ENCODE measurements at regions not wholly inside any gene's neighbourhood (a gene's known extent, or its start where the extent isn't known, plus 50 kb on each side); places are given as distances from the start of the nearest gene placed in this dataset.

DNA sequence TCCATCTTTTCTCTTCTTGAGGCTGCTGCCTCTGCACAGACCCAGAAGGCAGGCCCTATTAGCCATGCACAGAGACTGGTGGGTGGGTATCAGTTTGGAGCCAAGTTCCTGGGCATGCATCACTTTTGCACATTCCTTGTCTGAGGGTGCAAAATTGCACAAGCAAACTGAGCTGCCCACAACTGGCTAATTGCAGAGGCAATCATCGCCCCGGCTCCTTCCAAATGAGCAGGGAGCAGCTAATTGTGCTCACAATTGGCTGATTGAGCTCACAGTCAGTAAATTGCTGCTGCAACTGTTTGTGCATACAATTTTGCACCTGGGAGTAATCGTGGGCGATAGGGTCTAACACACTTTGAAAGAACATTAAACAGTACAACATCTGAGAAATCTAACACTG, 511.4 kb downstream of the DHX35 start:
- no peaks in the 10 kb centered on the region for H3K79me1 ChIP-seq (ENCODE audit: low read depth, low read length)
- no peak overlapping the region for H2BK120ac ChIP-seq (replicated peaks; ENCODE audit: low read depth, low read length)
- H2BK20ac ChIP-seq (ENCODE audit: low read length): no peak overlapping the region
- no peak overlapping the region for H2AK5ac ChIP-seq (ENCODE audit: low read depth, low read length)
- no peak overlapping the region for H4K5ac ChIP-seq (ENCODE audit: insufficient read length, low read depth, low read length)
- no peak overlapping the region for H3K23ac ChIP-seq (ENCODE audit: insufficient read length)
- H3K79me2 ChIP-seq (ENCODE audit: control insufficient read depth in 1 of 2, insufficient read depth in 2 of 2, low read length in 2 of 2): no peaks in the 10 kb centered on the region
- H3K14ac ChIP-seq (ENCODE audit: insufficient read length): no peak overlapping the region
- no peak overlapping the region for H2BK15ac ChIP-seq (ENCODE audit: low read length)
- ChIA-PET POLR2A (ENCODE audit: partially characterized antibody) (no interaction called here), CTCF (ENCODE audit: partially characterized antibody) (interaction anchor here (0.8 to 1.2 kb wide), 3 partner anchors 74 to 204 kb away, joined by 3 to 4 read pairs (median 3); no protein-coding TSS in a partner anchor)
- H3K4ac ChIP-seq (replicated peaks; ENCODE audit: insufficient read length, low read depth, low read length): no peak overlapping the region
- H3K9ac ChIP-seq (replicated peaks in 1 of 4; ENCODE audit: extremely low read depth in 1 of 4, low read depth in 3 of 4, low read length in 3 of 4): no peak overlapping the region
- H3K18ac ChIP-seq (ENCODE audit: extremely low read depth, low read length): no peak overlapping the region
- H2BK12ac ChIP-seq (ENCODE audit: low read depth, low read length): no peak overlapping the region
- DNase-seq (ENCODE audit: low read depth in 1 of 2, low spot score in 2 of 2) (no peak), FAIRE-seq (no peak)
- H4K8ac ChIP-seq (ENCODE audit: extremely low read depth, insufficient read depth, low read length): no peak overlapping the region
- H2AFZ ChIP-seq (ENCODE audit: low read length): no peak overlapping the region
- peaks cover 0 to 4% of the 10 kb centered on the region in 2 experiments; a peak in 1 of 4 replicates for H3K9me3 ChIP-seq (ENCODE audit: insufficient read depth in 2 of 2, low read depth in 1 of 2, low read length in 1 of 2)
- no peaks in the 10 kb centered on the region for H3K36me3 ChIP-seq (ENCODE audit: control insufficient read depth in 2 of 4, insufficient read depth in 4 of 4, low read length in 3 of 4)
- H3K27ac ChIP-seq (ENCODE audit: low read depth, low read length): no peak overlapping the region
- no peak overlapping the region for H3K4me2 ChIP-seq (ENCODE audit: insufficient read depth in 1 of 2, low read depth in 2 of 2, low read length in 2 of 2)
- no peaks in the 10 kb centered on the region for H3K23me2 ChIP-seq (ENCODE audit: low read depth, low read length)
- H3K4me3 ChIP-seq (ENCODE audit: extremely low read depth in 1 of 4, insufficient read depth in 2 of 4, low read depth in 3 of 4, low read length in 4 of 4): no peak overlapping the region
- H3K27me3 ChIP-seq (replicated peaks in 1 of 4; ENCODE audit: control insufficient read depth in 3 of 4, extremely low read depth in 1 of 4, insufficient read depth in 3 of 4, low read length in 3 of 4): no peaks in the 10 kb centered on the region
- H3K56ac ChIP-seq (replicated peaks; ENCODE audit: insufficient read length, low read depth, low read length): no peak overlapping the region
- no peaks in the 10 kb centered on the region for H4K20me1 ChIP-seq (replicated peaks in 1 of 2; ENCODE audit: control insufficient read depth in 1 of 2, insufficient read depth in 2 of 2, low read length in 2 of 2)
- no peak overlapping the region for H4K91ac ChIP-seq (replicated peaks; ENCODE audit: insufficient read length, low read length)
- H2BK5ac ChIP-seq (ENCODE audit: low read depth, low read length): no peak overlapping the region
- no peak for TF ChIP-seq BRCA1 (IDR thresholded peaks at IDR 0.05; ENCODE audit: low read depth, low read length)
- no peak for TF ChIP-seq POLR2A (IDR thresholded peaks at IDR 0.05; ENCODE audit: control extremely low read depth in 1 of 2, low read depth in 2 of 2, low read length in 2 of 2)
- no peak for TF ChIP-seq TBP (IDR thresholded peaks at IDR 0.05; ENCODE audit: low read depth, low read length)
- TF ChIP-seq YY1 (IDR thresholded peaks at IDR 0.05; ENCODE audit: low read depth, low read length): no peak
- TF ChIP-seq NANOG (IDR thresholded peaks at IDR 0.05; ENCODE audit: insufficient read depth, low read depth, low read length, poor library complexity, severe bottlenecking): no peak
- TF ChIP-seq SP4 (IDR thresholded peaks at IDR 0.05; ENCODE audit: low read length): no peak
- TF ChIP-seq, protein P1, sequence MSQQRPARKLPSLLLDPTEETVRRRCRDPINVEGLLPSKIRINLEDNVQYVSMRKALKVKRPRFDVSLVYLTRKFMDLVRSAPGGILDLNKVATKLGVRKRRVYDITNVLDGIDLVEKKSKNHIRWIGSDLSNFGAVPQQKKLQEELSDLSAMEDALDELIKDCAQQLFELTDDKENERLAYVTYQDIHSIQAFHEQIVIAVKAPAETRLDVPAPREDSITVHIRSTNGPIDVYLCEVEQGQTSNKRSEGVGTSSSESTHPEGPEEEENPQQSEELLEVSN (IDR thresholded peaks at IDR 0.05): no peak
- TF ChIP-seq CBX8 (IDR thresholded peaks at IDR 0.05; ENCODE audit: borderline replicate concordance, low read depth, low read length): no peak
- TF ChIP-seq POLR2AphosphoS5 (IDR thresholded peaks at IDR 0.05; ENCODE audit: low read depth, low read length): no peak
- TF ChIP-seq CREB1 (IDR thresholded peaks at IDR 0.05): no peak
- TF ChIP-seq KDM4A (IDR thresholded peaks at IDR 0.05; ENCODE audit: low read depth, low read length, severe bottlenecking): no peak
- no peak for TF ChIP-seq BCL11A (IDR thresholded peaks at IDR 0.05; ENCODE audit: low read depth in 2 of 2, low read length in 2 of 2)
- TF ChIP-seq, protein P2, sequence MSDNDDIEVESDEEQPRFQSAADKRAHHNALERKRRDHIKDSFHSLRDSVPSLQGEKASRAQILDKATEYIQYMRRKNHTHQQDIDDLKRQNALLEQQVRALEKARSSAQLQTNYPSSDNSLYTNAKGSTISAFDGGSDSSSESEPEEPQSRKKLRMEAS (IDR thresholded peaks at IDR 0.05): no peak
- TF ChIP-seq, protein P3, sequence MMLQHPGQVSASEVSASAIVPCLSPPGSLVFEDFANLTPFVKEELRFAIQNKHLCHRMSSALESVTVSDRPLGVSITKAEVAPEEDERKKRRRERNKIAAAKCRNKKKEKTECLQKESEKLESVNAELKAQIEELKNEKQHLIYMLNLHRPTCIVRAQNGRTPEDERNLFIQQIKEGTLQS (IDR thresholded peaks at IDR 0.05; ENCODE audit: insufficient read depth, low read depth, low read length): no peak
- no peak for TF ChIP-seq EZH2 (IDR thresholded peaks at IDR 0.05; ENCODE audit: low read depth, low read length, severe bottlenecking)
- 88% methylated on average over 4 of the region's 4 CpGs; no CpG with 5 or more reads in 1 of the 2 experiments for WGBS, 2 experiments (ENCODE audit: extremely low coverage in 1 of 2, insufficient coverage in 1 of 2, insufficient read length in 1 of 2, insufficient replicate concordance in 2 of 2, low coverage in 1 of 2, low lambda C conversion rate in 2 of 2, missing lambda C conversion rate in 1 of 2)
- H3K4me1 ChIP-seq (replicated peaks in 1 of 4; ENCODE audit: control insufficient read depth in 3 of 4, insufficient read depth in 4 of 4, low read length in 3 of 4): no peaks in the 10 kb centered on the region
